Endothelial cell of umbilical vein (primary cell): ENCODE measurements at regions not wholly inside any gene's neighbourhood (a gene's known extent, or its start where the extent isn't known, plus 50 kb on each side); places are given as distances from the start of the nearest gene placed in this dataset.

Experiments used
- BruUV-seq: library from RNA; stranded (reverse); fragments of 400-500 nt; replicated peaks from 2 replicates; lab custom pipeline; 2021; lab: Mats Ljungman, UMichigan
- CTCF ChIA-PET: fragments of 300-600, 350-600 bp; sonication (Branson Sonifier 250); formaldehyde crosslinking; loops from one replicate; lab custom pipeline; 2021; ENCODE audit warnings: antibody characterized with exemption, inconsistent platforms; lab: Charles Lee
- POLR2A ChIA-PET: fragments of 300-600, 350-600 bp; sonication (Branson Sonifier 250); formaldehyde crosslinking; loops from one replicate; lab custom pipeline; 2021; ENCODE audit warnings: antibody characterized with exemption, inconsistent platforms; lab: Charles Lee
- DNase-seq: peaks from one replicate; pipeline ENCODE4 v3.0.0-alpha.2; 2011; ENCODE audit warnings: low read depth, low spot score
- FAIRE-seq: peaks from 2 replicates; lab custom pipeline; 2011; peaks lifted over from hg19 to GRCh38; lab: Jason Lieb, UNC
- H2AFZ ChIP-seq: 2 replicates; pipeline ENCODE4 v1.6.0; 2012; ENCODE audit warnings: low read depth, low read length, control low read depth, inconsistent platforms
- H3K27ac ChIP-seq: 2 replicates; pipeline ENCODE4 v1.5.1; 2011; ENCODE audit warnings: low read depth, mild to moderate bottlenecking, control low read depth, low read length, moderate library complexity; ENCODE audit not compliant: insufficient read depth
- H3K27me3 ChIP-seq, 2 experiments: 2 replicates each; pipeline versions ENCODE4 v1.6.0 to v1.6.1; 2011; ENCODE audit warnings: low read length in 2 of 2, mixed read lengths in 1 of 2; ENCODE audit not compliant: control insufficient read depth in 2 of 2, insufficient read depth in 2 of 2
- H3K36me3 ChIP-seq, 2 experiments: 2 replicates in 1 of 2; 3 replicates in 1 of 2; pipeline ENCODE4 v1.5.1; 2011; ENCODE audit warnings: low read length in 2 of 2, mild to moderate bottlenecking in 1 of 2, moderate library complexity in 1 of 2; ENCODE audit not compliant: control insufficient read depth in 2 of 2, insufficient read depth in 2 of 2; ENCODE audit errors: extremely low read depth in 1 of 2
- H3K4me1 ChIP-seq: 3 replicates; pipeline ENCODE4 v1.5.1; 2011; ENCODE audit warnings: mild to moderate bottlenecking, low read length; ENCODE audit not compliant: control insufficient read depth, insufficient read depth; ENCODE audit errors: extremely low read depth
- H3K4me2 ChIP-seq: 2 replicates; pipeline ENCODE4 v1.6.1; 2011; ENCODE audit warnings: low read length, control low read depth, mixed read lengths; ENCODE audit not compliant: insufficient read depth
- H3K4me3 ChIP-seq, 3 experiments: fragments of 200-600 bp in 1 of 3; sonication (generic), shearing (Covaris generic) in 1 of 3; replicated peaks in 1 of 3; 2 replicates each; pipeline ENCODE4 v1.5.1; 2011 to 2016; ENCODE audit warnings: control low read depth in 3 of 3, low read length in 3 of 3, mild to moderate bottlenecking in 2 of 3, inconsistent platforms in 1 of 3, low read depth in 1 of 3, moderate library complexity in 1 of 3; ENCODE audit not compliant: insufficient read depth in 1 of 3
- H3K79me2 ChIP-seq: 2 replicates; pipeline ENCODE4 v1.6.0; 2012; ENCODE audit warnings: low read length, inconsistent platforms; ENCODE audit not compliant: control insufficient read depth, insufficient read depth
- H3K9ac ChIP-seq: replicated peaks from 2 replicates; pipeline ENCODE3; 2011; ENCODE audit warnings: low read length, control low read depth; ENCODE audit not compliant: insufficient read depth; ENCODE audit errors: extremely low read depth
- H3K9me1 ChIP-seq: replicated peaks from 3 replicates; pipeline ENCODE4 v1.6.0; 2011; ENCODE audit warnings: mild to moderate bottlenecking, low read length; ENCODE audit not compliant: control insufficient read depth, insufficient read depth; ENCODE audit errors: extremely low read depth
- H3K9me3 ChIP-seq: replicated peaks from 2 replicates; pipeline ENCODE4 v1.5.1; 2012; ENCODE audit warnings: low read length, inconsistent platforms; ENCODE audit not compliant: control insufficient read depth, insufficient read depth
- H4K20me1 ChIP-seq: replicated peaks from 2 replicates; pipeline ENCODE3; 2011; ENCODE audit warnings: mild to moderate bottlenecking, low read length; ENCODE audit not compliant: control insufficient read depth, insufficient read depth; ENCODE audit errors: extremely low read depth
- EZH2 ChIP-seq: IDR thresholded peaks from 2 replicates; pipeline ENCODE4 v1.6.1; 2012; ENCODE audit warnings: borderline replicate concordance, low read depth, mild to moderate bottlenecking, moderate library complexity, low read length, inconsistent platforms; ENCODE audit not compliant: severe bottlenecking
- FOS ChIP-seq: IDR thresholded peaks from 2 replicates; pipeline ENCODE4 v1.6.1; 2011; ENCODE audit warnings: mild to moderate bottlenecking, low read length, moderate library complexity, borderline replicate concordance; ENCODE audit not compliant: insufficient read depth
- GATA2 ChIP-seq: IDR thresholded peaks from 2 replicates; pipeline ENCODE4 v1.7.0; 2011; ENCODE audit warnings: low read depth, mild to moderate bottlenecking, moderate library complexity, mixed read lengths, low read length; ENCODE audit not compliant: insufficient read length, insufficient read depth
- JUN ChIP-seq: IDR thresholded peaks from 2 replicates; pipeline ENCODE4 v1.6.1; 2011; ENCODE audit warnings: borderline replicate concordance, low read depth; ENCODE audit not compliant: insufficient read length, insufficient read depth
- MYC ChIP-seq: IDR thresholded peaks from one replicate; pipeline ENCODE4 v1.6.1; 2011; ENCODE audit warnings: mild to moderate bottlenecking, low read depth, low read length
- POLR2A ChIP-seq: IDR thresholded peaks from 2 replicates; pipeline ENCODE4 v1.6.1; 2012; ENCODE audit warnings: low read depth, mild to moderate bottlenecking, control low read depth, low read length
- POLR2AphosphoS5 ChIP-seq: IDR thresholded peaks from 2 replicates; pipeline ENCODE4 v1.6.1; 2012; ENCODE audit warnings: low read depth, mild to moderate bottlenecking, control low read depth, low read length, moderate library complexity; ENCODE audit not compliant: insufficient read depth
- dilution Hi-C: fragments of 300-500 bp; cut with MboI; formaldehyde crosslinking; loops from one replicate; pipeline ENCODE4 v1.15.0; 2019; ENCODE audit warnings: low sequenced_read_pairs; ENCODE audit not compliant: extremely low pct_ligation_motif_present
- intact Hi-C: fragments of 100-400 bp; cut with micrococcal nuclease; formaldehyde crosslinking; loops from one replicate; pipeline ENCODE4 v1.10.0; 2022
- TF ChIP-seq, protein P1 (sequence below), 2 donors: IDR thresholded peaks; 1 replicate in 1 of 2; 2 replicates in 1 of 2; pipeline ENCODE4 v1.5.1; 2011; ENCODE audit warnings: low read length in 2 of 2, mild to moderate bottlenecking in 2 of 2, moderate library complexity in 2 of 2, control low read depth in 1 of 2, inconsistent platforms in 1 of 2, low read depth in 1 of 2; ENCODE audit not compliant: insufficient read depth in 1 of 2; ENCODE audit errors: extremely low read depth in 1 of 2
- TF ChIP-seq, protein P2 (sequence below): IDR thresholded peaks from 2 replicates; pipeline ENCODE4 v1.6.1; 2011; ENCODE audit not compliant: insufficient read depth, insufficient read length

DNA sequence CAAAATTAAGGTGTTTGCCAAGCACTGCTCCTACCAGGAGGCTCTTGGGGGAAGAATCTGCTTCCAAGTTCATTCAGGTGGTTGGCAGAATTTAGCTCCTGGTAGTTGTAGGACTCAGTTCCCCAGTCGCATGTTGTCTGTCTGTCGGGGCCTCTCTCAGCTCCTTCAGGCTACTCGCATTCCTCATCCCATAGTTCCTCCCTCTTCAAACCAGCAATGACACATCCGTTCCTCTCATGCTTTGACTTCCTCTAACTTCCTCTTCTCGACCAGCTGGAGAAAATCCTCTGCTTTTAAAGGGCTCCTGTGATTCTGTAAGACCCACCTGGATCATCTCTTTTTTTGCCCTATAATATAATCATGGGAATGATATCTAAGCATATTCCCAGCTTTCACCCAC lies 108.1 kb downstream of the PMP22 start:
- intact Hi-C loops: loop anchor here (5.0 kb wide), 1 partner anchor 1560 kb away; no protein-coding TSS in a partner anchor
- H3K4me2 ChIP-seq: no peak overlapping the region
- no peaks in the 10 kb centered on the region for H3K27me3 ChIP-seq
- no peaks in the 10 kb centered on the region for H3K9me1 ChIP-seq
- CTCF ChIA-PET: interaction anchor here (1.3 kb wide), 1 partner anchor 14 kb away, joined by 3 read pairs; no protein-coding TSS in a partner anchor
- DNase-seq (no peak), FAIRE-seq (no peak)
- no peaks in the 10 kb centered on the region for H3K79me2 ChIP-seq
- H3K4me1 ChIP-seq: no peaks in the 10 kb centered on the region
- no peaks in the 10 kb centered on the region for H4K20me1 ChIP-seq
- TF ChIP-seq MYC (no peak), GATA2 (no peak), EZH2 (no peak), JUN (no peak), POLR2AphosphoS5 (no peak), POLR2A (no peak), FOS (no peak)
- TF ChIP-seq, protein P1, sequence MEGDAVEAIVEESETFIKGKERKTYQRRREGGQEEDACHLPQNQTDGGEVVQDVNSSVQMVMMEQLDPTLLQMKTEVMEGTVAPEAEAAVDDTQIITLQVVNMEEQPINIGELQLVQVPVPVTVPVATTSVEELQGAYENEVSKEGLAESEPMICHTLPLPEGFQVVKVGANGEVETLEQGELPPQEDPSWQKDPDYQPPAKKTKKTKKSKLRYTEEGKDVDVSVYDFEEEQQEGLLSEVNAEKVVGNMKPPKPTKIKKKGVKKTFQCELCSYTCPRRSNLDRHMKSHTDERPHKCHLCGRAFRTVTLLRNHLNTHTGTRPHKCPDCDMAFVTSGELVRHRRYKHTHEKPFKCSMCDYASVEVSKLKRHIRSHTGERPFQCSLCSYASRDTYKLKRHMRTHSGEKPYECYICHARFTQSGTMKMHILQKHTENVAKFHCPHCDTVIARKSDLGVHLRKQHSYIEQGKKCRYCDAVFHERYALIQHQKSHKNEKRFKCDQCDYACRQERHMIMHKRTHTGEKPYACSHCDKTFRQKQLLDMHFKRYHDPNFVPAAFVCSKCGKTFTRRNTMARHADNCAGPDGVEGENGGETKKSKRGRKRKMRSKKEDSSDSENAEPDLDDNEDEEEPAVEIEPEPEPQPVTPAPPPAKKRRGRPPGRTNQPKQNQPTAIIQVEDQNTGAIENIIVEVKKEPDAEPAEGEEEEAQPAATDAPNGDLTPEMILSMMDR (IDR thresholded peaks at IDR 0.05; ENCODE audit: extremely low read depth in 1 of 2, insufficient read depth in 1 of 2, low read depth in 1 of 2, low read length in 2 of 2): no peak
- TF ChIP-seq, protein P2, sequence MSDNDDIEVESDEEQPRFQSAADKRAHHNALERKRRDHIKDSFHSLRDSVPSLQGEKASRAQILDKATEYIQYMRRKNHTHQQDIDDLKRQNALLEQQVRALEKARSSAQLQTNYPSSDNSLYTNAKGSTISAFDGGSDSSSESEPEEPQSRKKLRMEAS: no peak
- no peaks in the 10 kb centered on the region for H3K9me3 ChIP-seq
- no TSS peak for BruUV-seq
- dilution Hi-C loops: no loop called here
- H3K9ac ChIP-seq: no peak overlapping the region
- H3K36me3 ChIP-seq: no peaks in the 10 kb centered on the region
- no peak overlapping the region for H2AFZ ChIP-seq
- no peak overlapping the region for H3K4me3 ChIP-seq
- POLR2A ChIA-PET: no interaction called here
- H3K27ac ChIP-seq: no peak overlapping the region
